ENCODE measurements at regions not wholly inside any gene's neighbourhood (a gene's known extent, or its start where the extent isn't known, plus 50 kb on each side); places are given as distances from the start of the nearest gene placed in this dataset.

DNA sequence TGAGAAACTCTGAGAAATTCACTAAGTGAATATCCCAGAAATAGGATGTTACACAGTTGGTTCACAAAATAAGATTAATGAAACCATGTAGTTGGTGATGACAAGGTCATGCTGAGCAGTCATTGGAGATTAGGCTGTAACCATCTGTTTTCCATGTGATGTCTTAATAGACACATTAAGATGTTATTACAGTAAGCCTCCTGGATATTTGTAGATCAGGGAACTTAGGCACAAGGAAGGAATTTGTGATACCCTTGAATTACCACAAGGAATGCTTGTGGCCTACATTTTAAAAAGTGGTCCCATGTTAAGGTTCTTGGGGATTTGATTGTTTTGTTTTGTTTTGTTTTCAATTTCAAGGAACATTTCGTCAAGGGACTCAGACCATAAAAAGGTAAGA is 185.6 kb upstream of the BANK1 start:
- no peak for TF ChIP-seq EZH2phosphoT487 (conservative IDR thresholded peaks at IDR 0.05; ENCODE audit: low read length)
- TF ChIP-seq, protein P1, sequence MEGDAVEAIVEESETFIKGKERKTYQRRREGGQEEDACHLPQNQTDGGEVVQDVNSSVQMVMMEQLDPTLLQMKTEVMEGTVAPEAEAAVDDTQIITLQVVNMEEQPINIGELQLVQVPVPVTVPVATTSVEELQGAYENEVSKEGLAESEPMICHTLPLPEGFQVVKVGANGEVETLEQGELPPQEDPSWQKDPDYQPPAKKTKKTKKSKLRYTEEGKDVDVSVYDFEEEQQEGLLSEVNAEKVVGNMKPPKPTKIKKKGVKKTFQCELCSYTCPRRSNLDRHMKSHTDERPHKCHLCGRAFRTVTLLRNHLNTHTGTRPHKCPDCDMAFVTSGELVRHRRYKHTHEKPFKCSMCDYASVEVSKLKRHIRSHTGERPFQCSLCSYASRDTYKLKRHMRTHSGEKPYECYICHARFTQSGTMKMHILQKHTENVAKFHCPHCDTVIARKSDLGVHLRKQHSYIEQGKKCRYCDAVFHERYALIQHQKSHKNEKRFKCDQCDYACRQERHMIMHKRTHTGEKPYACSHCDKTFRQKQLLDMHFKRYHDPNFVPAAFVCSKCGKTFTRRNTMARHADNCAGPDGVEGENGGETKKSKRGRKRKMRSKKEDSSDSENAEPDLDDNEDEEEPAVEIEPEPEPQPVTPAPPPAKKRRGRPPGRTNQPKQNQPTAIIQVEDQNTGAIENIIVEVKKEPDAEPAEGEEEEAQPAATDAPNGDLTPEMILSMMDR (IDR thresholded peaks at IDR 0.05; ENCODE audit: insufficient read depth, low read length, poor library complexity, severe bottlenecking) = no peak
- Histone ChIP-seq H3K79me2 (ENCODE audit: insufficient read depth, low read length) (no peaks in the 10 kb centered on the region), H3K9ac (ENCODE audit: low read length) (no peak overlapping the region), H4K20me1 (ENCODE audit: low read depth, low read length) (no peaks in the 10 kb centered on the region), H3K4me2 (ENCODE audit: low read depth, low read length, poor library complexity, severe bottlenecking) (no peak overlapping the region), H2AFZ (ENCODE audit: low read depth, low read length, severe bottlenecking) (no peak overlapping the region), H3F3A (ENCODE audit: insufficient read depth) (no peaks in the 10 kb centered on the region), H3K4me3 (ENCODE audit: insufficient read depth, low read length, poor library complexity, severe bottlenecking) (no peak overlapping the region), H3K27me3 (ENCODE audit: low read length) (no peaks in the 10 kb centered on the region), H3K36me3 (ENCODE audit: low read length) (no peaks in the 10 kb centered on the region), H3K9me2 (replicated peaks; ENCODE audit: insufficient read depth, low read length) (no peaks in the 10 kb centered on the region), H3K9me3 (ENCODE audit: insufficient read depth, low read length) (no peaks in the 10 kb centered on the region), H3K27ac (ENCODE audit: low read depth, low read length) (no peak overlapping the region)

GRCh38 chr4:101600287-101600686 is 190.2 kb upstream of the BANK1 start:
- Histone ChIP-seq H3K79me2 (ENCODE audit: insufficient read depth, low read length) (no peaks in the 10 kb centered on the region), H3K27ac (ENCODE audit: low read depth, low read length) (no peak overlapping the region), H3F3A (ENCODE audit: insufficient read depth) (no peaks in the 10 kb centered on the region), H2AFZ (ENCODE audit: low read depth, low read length, severe bottlenecking) (no peak overlapping the region), H3K36me3 (ENCODE audit: low read length) (no peaks in the 10 kb centered on the region), H3K9me3 (ENCODE audit: insufficient read depth, low read length) (no peaks in the 10 kb centered on the region), H3K9ac (ENCODE audit: low read length) (no peak overlapping the region), H3K9me2 (replicated peaks; ENCODE audit: insufficient read depth, low read length) (no peaks in the 10 kb centered on the region), H3K27me3 (ENCODE audit: low read length) (no peaks in the 10 kb centered on the region), H4K20me1 (ENCODE audit: low read depth, low read length) (no peaks in the 10 kb centered on the region), H3K4me2 (ENCODE audit: low read depth, low read length, poor library complexity, severe bottlenecking) (no peak overlapping the region), H3K4me3 (ENCODE audit: insufficient read depth, low read length, poor library complexity, severe bottlenecking) (no peak overlapping the region)
- TF ChIP-seq EZH2phosphoT487 (conservative IDR thresholded peaks at IDR 0.05; ENCODE audit: low read length) = no peak
- TF ChIP-seq, protein P1 (IDR thresholded peaks at IDR 0.05; ENCODE audit: insufficient read depth, low read length, poor library complexity, severe bottlenecking) = no peak

DNA sequence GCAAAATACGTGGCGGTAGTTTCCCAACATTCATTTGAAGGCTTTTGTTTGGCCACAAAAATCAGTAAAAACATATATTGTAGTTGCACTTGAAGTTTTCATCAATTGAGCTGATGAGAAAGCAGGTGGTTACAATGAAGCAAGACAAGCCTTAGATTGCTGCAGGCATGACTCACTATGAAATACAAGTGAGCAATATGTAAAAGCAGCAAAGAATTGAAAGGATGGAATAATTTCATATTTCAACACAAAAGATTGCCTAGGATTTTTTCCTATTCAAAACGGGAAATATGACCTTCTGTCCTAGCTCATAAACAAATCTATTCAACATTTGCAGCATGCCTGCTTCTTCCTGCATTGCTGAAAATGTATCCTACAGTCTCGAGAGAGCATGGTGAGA is 190.9 kb upstream of the BANK1 start:
- Histone ChIP-seq H3K9ac (ENCODE audit: low read length) (no peak overlapping the region), H3K4me3 (ENCODE audit: insufficient read depth, low read length, poor library complexity, severe bottlenecking) (no peak overlapping the region), H3K36me3 (ENCODE audit: low read length) (no peaks in the 10 kb centered on the region), H3K9me3 (ENCODE audit: insufficient read depth, low read length) (no peaks in the 10 kb centered on the region), H4K20me1 (ENCODE audit: low read depth, low read length) (no peaks in the 10 kb centered on the region), H3K4me2 (ENCODE audit: low read depth, low read length, poor library complexity, severe bottlenecking) (no peak overlapping the region), H2AFZ (ENCODE audit: low read depth, low read length, severe bottlenecking) (no peak overlapping the region), H3K79me2 (ENCODE audit: insufficient read depth, low read length) (no peaks in the 10 kb centered on the region), H3F3A (ENCODE audit: insufficient read depth) (no peaks in the 10 kb centered on the region), H3K27me3 (ENCODE audit: low read length) (no peaks in the 10 kb centered on the region), H3K27ac (ENCODE audit: low read depth, low read length) (no peak overlapping the region), H3K9me2 (replicated peaks; ENCODE audit: insufficient read depth, low read length) (no peaks in the 10 kb centered on the region)
- TF ChIP-seq, protein P1 (IDR thresholded peaks at IDR 0.05; ENCODE audit: insufficient read depth, low read length, poor library complexity, severe bottlenecking) = no peak
- TF ChIP-seq EZH2phosphoT487 (conservative IDR thresholded peaks at IDR 0.05; ENCODE audit: low read length) = no peak
